ENCODE measurements at regions not wholly inside any gene's neighbourhood (a gene's known extent, or its start where the extent isn't known, plus 50 kb on each side); places are given as distances from the start of the nearest gene placed in this dataset.

GRCh38 chr14:98470663-98471062 lies 801.3 kb downstream of the BCL11B start:
- no peak for DNase-seq

GRCh38 chr14:98474900-98475299 lies 797.1 kb downstream of the BCL11B start:
- DNase-seq: no peak

GRCh38 chr14:98477935-98478334 lies 794.1 kb downstream of the BCL11B start:
- DNase-seq: no peak

GRCh38 chr14:98489115-98489514 lies 782.9 kb downstream of the BCL11B start:
- DNase-seq: no peak

GRCh38 chr14:98494582-98494981 lies 777.4 kb downstream of the BCL11B start:
- no peak for DNase-seq

- DNase-seq: no peak
Observed at GRCh38 chr14:98498019-98498885, 773.7 kb downstream of the BCL11B start.

- no peak for DNase-seq
Observed at GRCh38 chr14:98501335-98501734, 770.7 kb downstream of the BCL11B start.

GRCh38 chr14:98501836-98502235 lies 770.2 kb downstream of the BCL11B start:
- DNase-seq: no peak

- DNase-seq: no peak
Observed at GRCh38 chr14:98503086-98503815, 768.7 kb downstream of the BCL11B start.

- DNase-seq: no peak
Observed at GRCh38 chr14:98507264-98507663, 764.7 kb downstream of the BCL11B start.

GRCh38 chr14:98510392-98510791 lies 761.6 kb downstream of the BCL11B start:
- no peak for DNase-seq

- DNase-seq: no peak
Observed at GRCh38 chr14:98512501-98513251, 759.3 kb downstream of the BCL11B start.

- no peak for DNase-seq
Observed at GRCh38 chr14:98513558-98513957, 758.4 kb downstream of the BCL11B start.

- no peak for DNase-seq
Observed at GRCh38 chr14:98514016-98514415, 758.0 kb downstream of the BCL11B start.

GRCh38 chr14:98536256-98536655 lies 735.7 kb downstream of the BCL11B start:
- DNase-seq: no peak

- no peak for DNase-seq
Observed at GRCh38 chr14:98542316-98542715, 729.7 kb downstream of the BCL11B start.

- no peak for DNase-seq
Observed at GRCh38 chr14:98543074-98543473, 728.9 kb downstream of the BCL11B start.

- peak; percentile 12 for DNase-seq
Observed at GRCh38 chr14:98544174-98544573, 727.8 kb downstream of the BCL11B start.

- DNase-seq: no peak
Observed at GRCh38 chr14:98545181-98545580, 726.8 kb downstream of the BCL11B start.

GRCh38 chr14:98548071-98548686 lies 723.8 kb downstream of the BCL11B start:
- DNase-seq: no peak

GRCh38 chr14:98551028-98551427 lies 721.0 kb downstream of the BCL11B start:
- DNase-seq: no peak

GRCh38 chr14:98555440-98555839 lies 716.6 kb downstream of the BCL11B start:
- no peak for DNase-seq

GRCh38 chr14:98564006-98564405 lies 708.0 kb downstream of the BCL11B start:
- no peak for DNase-seq

Measured in NCI-H2107 (cell line).